GDM1 (cell line): ENCODE measurements at regions not wholly inside any gene's neighbourhood (a gene's known extent, or its start where the extent isn't known, plus 50 kb on each side); places are given as distances from the start of the nearest gene placed in this dataset.
"Not testable (repeated sequence)": the region's sequence is repeated elsewhere in the genome, so short reads cannot be mapped to it uniquely, and the experiment has no call there.

Experiments used
- DNase-seq: peaks from one replicate; lab custom pipeline; 2025; lab: John Stamatoyannopoulos, UW

GRCh38 chr2:118613737-118614136 lies 233.7 kb downstream of the EN1 start:
- no peak for DNase-seq

GRCh38 chr2:118611691-118612090 lies 235.8 kb downstream of the EN1 start:
- no peak for DNase-seq

GRCh38 chr2:118609138-118609537 lies 238.3 kb downstream of the EN1 start:
- no peak for DNase-seq

DNA sequence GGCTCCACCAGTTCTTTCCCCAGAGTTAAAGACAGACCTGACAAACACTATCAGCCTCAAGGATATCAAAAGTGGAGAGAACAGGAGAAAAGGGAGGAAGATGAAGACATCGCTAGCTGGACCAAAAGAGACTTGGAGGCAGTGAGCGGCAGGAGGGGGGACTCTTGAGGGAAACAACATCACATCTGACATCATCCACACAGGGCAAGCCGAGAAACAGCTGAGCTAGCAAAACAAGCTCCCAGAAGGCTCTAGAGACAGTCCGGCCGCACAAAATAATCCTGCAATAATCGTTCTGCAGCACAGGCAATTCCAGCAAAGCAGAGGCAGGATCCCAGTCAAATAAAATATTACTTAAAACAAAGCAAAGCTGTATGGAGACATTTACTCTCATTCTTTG lies 239.8 kb downstream of the EN1 start:
- no peak for DNase-seq

GRCh38 chr2:118604811-118605210 lies 242.6 kb downstream of the EN1 start:
- no peak for DNase-seq

DNA sequence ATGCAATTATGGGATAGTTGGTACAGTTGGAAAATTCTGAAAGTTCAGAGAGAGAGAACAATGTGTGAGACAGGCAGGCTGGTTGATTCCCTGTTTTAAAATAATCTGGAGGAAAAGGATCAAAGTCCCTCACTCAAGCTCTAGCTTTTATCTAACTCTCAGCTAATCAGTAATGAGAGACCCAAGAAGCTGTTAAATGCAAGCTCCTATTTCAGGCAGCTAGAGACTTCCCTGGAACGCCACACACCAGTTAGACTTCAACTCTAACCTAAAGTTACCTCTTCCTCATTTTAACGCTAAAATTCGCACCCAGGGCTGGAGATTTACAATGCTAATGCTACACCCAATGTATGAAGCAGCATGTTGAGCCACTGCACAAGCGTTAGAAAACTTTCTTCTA lies 243.1 kb downstream of the EN1 start:
- no peak for DNase-seq

GRCh38 chr2:118599141-118599540 lies 248.3 kb downstream of the EN1 start:
- no peak for DNase-seq

GRCh38 chr2:118596620-118597019 lies 250.8 kb downstream of the EN1 start:
- no peak for DNase-seq

- DNase-seq, result no peak
These were observed 254.2 kb downstream of the EN1 start for GRCh38 chr2:118593257-118593656.

GRCh38 chr2:118591223-118591622 lies 256.2 kb downstream of the EN1 start:
- DNase-seq, result no peak

GRCh38 chr2:118589721-118590120 lies 257.7 kb downstream of the EN1 start:
- DNase-seq, result no peak

DNA sequence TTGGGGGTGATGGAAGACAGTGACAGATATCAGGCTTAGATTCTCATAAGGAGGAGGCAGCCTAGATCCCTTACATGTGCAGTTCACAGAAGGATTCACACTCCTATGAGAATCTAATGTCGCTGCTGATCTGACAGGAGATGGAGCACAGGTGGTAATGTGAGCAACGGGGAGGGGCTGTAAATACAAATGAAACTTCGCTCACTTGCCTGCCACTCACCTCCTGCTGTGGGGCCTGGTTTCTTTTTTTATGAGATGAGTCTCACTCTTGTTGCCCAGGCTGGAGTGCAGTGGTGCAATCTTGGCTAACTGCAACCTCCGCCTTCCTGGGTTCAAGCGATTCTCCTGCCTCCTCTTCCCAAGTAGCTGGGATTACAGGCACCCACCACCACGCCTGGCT lies 258.6 kb downstream of the EN1 start:
- DNase-seq, result no peak

DNA sequence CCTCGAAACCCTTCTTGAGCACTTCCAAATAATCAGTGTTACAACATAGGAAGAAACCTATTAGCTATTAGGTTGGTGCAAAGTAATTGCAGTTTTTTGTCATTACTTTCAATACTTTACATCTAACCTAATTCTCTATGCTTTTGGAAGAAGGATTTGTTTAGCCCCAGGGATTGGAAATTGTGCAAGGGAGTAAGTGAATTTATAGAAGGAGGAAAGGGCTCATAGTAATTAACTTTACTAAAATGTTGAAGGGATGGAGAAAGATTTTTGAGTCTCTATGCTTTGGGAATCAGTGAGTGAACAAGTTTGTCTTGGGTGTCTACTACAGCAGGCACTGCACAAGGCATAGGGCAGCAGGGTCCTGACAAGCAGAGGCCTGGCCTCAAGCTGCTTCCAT lies 261.1 kb downstream of the EN1 start:
- DNase-seq, result no peak

GRCh38 chr2:118584877-118585276 lies 262.6 kb downstream of the EN1 start:
- no peak for DNase-seq

DNA sequence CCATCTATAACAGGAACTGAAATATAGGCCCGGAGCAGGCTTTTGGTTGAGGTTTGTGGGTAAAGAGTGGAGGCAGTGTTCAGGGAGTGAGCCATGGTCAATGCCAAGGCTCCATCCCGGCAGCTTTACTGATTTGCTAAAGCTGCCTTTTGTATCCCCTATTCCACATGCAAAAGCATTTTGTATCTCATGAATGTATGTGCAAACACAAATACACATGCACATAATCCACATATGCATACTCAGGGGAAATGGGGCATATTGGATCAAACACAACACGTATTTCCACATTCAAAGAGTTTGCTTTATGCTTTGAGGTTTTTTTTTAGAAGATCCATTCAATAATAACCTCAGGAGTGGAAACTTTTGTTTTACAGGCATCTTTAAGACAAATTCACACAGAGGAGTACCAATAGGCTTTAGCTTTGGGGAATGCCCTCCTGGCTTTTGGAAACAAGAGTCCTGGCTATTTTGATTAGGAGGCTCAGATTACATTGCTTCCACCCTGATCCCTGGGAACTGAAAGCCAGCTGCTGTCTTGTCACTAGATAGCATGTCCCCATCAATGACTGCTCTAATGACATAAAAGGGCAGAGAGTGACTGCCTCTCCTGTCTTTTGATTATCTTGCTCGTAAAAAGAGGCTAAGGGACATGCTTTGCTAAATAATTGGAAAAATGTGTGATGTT lies 263.2 kb downstream of the EN1 start:
- no peak for DNase-seq

GRCh38 chr2:118582058-118582457 lies 265.4 kb downstream of the EN1 start:
- no peak for DNase-seq

DNA sequence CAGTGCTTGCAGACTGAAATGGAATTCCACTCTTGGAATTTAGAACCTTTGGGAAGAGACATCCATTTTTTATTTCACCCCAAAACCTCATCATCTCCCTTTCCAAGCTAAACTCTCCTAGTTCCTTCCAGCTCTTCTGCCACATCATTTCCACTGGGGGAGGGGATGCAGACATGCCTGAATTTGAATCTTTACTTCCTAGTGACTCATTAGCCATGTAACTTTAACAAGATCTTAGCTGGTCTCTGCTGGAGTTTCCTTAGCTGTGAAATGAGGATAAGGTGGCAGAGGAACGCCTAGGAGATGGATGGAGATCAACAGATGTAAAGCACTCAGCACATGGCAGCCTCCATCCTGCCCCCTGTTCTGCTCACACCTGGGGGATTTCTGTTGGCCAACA lies 266.8 kb downstream of the EN1 start:
- no peak for DNase-seq

DNA sequence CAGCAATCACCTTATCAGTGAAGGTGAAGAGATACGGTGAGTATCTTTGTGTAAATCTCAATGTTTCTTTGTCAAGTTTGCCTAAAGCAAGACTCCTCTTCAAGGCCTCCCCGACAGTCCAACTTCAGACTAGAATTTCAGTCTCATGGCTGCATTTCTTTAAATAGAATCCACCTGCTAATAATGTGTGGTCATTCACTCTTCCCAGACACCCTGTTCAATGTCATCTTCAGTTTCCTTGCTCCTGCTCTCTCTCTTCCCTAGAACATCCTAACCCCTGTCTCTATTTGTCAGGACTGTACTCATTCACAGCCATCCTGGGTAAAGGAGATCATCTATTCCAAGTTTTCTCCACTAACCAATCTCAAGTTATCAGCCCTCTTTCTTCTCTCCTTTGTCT lies 267.3 kb downstream of the EN1 start:
- DNase-seq, result no peak

DNA sequence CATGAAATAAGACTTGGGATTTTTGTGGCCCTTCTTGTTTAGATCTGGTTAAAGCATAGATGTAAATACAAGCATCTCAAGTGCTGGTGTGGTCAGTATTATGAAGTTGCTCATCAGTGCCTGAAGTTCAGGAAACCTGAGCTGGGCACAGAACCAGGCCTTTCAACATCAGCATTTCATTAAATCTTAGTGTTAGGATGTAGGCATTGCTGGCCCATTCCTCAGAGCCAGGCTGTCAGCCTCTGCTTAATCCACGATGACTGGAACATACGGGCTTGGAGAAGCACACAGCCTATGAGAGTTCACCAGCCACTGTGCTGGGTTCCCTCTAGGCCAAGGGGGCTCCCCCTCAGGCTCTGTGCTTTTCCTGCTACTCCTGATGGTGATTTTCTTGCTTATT lies 270.2 kb downstream of the EN1 start:
- no peak for DNase-seq

DNA sequence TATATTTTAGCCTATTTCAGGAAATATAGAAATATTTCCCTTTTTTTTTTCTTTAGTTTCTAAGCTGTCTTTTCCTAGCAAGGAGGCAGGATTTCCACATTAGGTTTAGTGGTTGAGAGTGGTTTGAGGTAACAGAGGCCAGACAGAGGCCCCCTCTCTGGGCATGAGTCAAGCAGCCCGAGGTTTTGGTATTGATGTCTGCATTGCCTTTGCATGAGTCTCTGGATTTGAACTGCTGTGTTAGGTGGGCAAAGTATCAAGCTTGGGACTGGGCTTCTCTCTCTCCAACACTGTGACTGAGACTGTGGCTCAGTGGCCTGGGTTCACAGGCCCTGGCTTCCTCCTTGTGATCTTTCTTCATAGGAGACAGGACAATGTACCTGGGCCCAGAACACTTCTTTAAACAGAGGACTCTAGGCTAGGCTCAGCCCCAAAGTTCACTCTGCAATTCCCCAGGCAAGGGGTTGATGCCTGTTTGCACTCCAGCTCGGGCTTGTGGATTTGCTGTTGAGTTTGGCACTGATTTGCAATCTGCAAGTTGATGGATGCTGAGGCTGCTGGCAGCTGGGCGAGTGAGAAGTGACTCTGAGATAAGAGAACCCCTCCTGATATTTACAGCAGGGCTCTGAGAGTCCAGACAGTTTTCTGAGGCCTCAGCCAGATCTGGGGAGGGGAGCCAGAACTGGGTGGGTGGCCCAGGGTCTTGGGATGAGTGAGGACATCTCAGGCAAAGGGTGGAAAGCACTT lies 271.2 kb downstream of the EN1 start:
- DNase-seq, result no peak

- DNase-seq, result not testable (repeated sequence)
These were observed 275.1 kb downstream of the EN1 start for GRCh38 chr2:118572380-118572779.

DNA sequence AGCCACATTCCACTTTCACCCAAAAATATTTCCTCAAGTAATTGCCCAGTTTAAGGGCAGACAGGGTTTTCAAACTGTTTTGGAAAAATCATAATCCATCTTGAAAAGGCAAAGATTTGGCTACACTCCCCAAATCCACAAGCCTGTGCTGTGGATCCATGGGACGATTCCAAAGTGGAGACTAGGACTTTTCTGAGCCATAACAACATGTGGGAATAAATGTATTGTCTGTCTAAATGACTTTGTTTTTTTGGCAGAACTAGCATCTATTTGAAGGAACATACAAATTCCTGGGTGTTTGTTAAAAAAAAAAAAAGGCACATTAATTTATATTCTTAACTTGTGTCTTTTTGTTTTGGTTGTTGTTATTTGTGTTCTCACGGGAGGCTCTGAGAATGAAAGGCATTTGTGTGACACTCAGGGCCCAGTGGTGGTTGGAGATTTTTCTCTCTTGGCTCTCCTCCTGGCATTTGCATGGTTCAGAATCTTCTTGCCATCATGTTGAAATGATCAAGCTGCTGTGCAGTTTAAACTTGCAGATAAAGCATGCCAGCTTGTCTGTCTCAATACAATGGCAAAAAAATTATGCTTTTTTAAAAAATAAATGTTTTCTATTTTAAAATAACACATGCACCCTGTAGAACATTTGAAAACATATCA lies 277.4 kb downstream of the EN1 start:
- no peak for DNase-seq

DNA sequence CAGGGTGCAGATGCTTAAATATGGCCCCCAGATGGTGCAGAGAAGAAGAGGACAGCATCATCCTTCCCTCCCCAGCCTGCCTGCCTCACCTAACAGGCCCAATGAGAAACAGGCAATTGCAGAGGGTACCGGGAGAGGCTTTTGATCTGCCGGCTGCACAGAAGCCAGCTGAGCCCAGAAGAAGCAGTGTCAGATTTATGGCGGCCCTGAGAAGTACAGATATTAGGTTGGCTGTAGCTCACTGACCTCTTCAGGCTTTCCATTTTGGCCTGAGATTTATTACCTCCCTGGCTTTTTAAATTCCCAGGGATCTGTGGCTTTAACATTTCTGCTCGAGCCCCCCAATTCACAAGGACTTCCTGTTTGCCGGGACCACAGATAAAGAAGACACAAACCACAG lies 278.7 kb downstream of the EN1 start:
- DNase-seq, result no peak
